Right lobe of liver (tissue), 6 donors: ENCODE measurements at regions not wholly inside any gene's neighbourhood (a gene's known extent, or its start where the extent isn't known, plus 50 kb on each side); places are given as distances from the start of the nearest gene placed in this dataset.

Experiments
- ATAC-seq, 4 donors: fragments of 200-7000 bp; cut with Tn5 transposase; one replicate each; pipeline ENCODE4 v1.9.1; 2020; ENCODE audit warnings: mild to moderate bottlenecking in 4 of 4, moderate library complexity in 4 of 4
- DNase-seq, 3 donors: peaks; one replicate each; pipeline ENCODE4 v3.0.0-alpha.2; 2020
- H3K27ac ChIP-seq, 3 donors: fragments of 200-600 bp; one replicate each; pipeline ENCODE4 v1.8.0; 2022
- H3K27me3 ChIP-seq, 2 donors: fragments of 200-600 bp; one replicate each; pipeline ENCODE4 v1.8.0; 2022
- H3K36me3 ChIP-seq, 4 donors: fragments of 200-600 bp; sonication (generic) in 1 of 4; one replicate each; pipeline versions ENCODE4 v1.5.1 to v1.8.0; 2017 to 2022; ENCODE audit warnings: control low read depth in 1 of 4
- H3K4me1 ChIP-seq, 4 donors: fragments of 200-600 bp; sonication (generic) in 1 of 4; one replicate each; pipeline versions ENCODE4 v1.5.1 to v1.8.0; 2017 to 2022; ENCODE audit warnings: control low read depth in 1 of 4
- H3K4me3 ChIP-seq, 3 donors: fragments of 200-600 bp; one replicate each; pipeline ENCODE4 v1.8.0; 2022
- H3K9me3 ChIP-seq, 4 donors: fragments of 200-600 bp; sonication (generic) in 1 of 4; one replicate each; pipeline versions ENCODE4 v1.5.1 to v1.8.0; 2017 to 2022; ENCODE audit warnings: control low read depth in 1 of 4
- CTCF ChIP-seq, 4 donors: fragments of 200-600 bp in 3 of 4; fragments of 450-650 bp in 1 of 4; IDR thresholded peaks; one replicate each; pipeline versions ENCODE4 v1.5.1 to v1.8.0; 2016 to 2022; ENCODE audit warnings: antibody characterized with exemption in 4 of 4, mild to moderate bottlenecking in 2 of 4
- POLR2A ChIP-seq: fragments of 450-650 bp; IDR thresholded peaks from one replicate; pipeline ENCODE4 v1.6.1; 2017; ENCODE audit warnings: antibody characterized with exemption, mild to moderate bottlenecking
- WGBS: methylation state at CpG from one replicate; pipeline ENCODE4 v1.1.6; 2018; ENCODE audit warnings: low coverage, low lambda C conversion rate; ENCODE audit not compliant: insufficient coverage; ENCODE audit errors: missing lambda C conversion rate; 5-methylcytosine and 5-hydroxymethylcytosine counted together
- intact Hi-C, 2 donors: fragments of 100-400 bp; cut with DNase I; formaldehyde crosslinking; loops; one replicate each; pipeline versions ENCODE4 v1.11.2 to v1.14.1; 2022
- donor health status: DM: no; HTN: yes; CAD: no.
- donor health status: DM: no; HTN: no; CAD: no.
- donor health status: DM: no; HTN: no; CAD: no.
- donor health status: DM: no; HTN: yes; CAD: no.
- donor health status: DM: no; HTN: yes; CAD: no.

- intact Hi-C loops, result no loop called here
- TF ChIP-seq CTCF (IDR thresholded peaks at IDR 0.05) (no peak), POLR2A (no peak)
- WGBS, result 54% methylated on average over 3 of the region's 3 CpGs
- H3K36me3 ChIP-seq, result no peaks in the 10 kb centered on the region
- no peaks in the 10 kb centered on the region for H3K4me1 ChIP-seq
- no peaks in the 10 kb centered on the region for H3K27me3 ChIP-seq
- no peak for DNase-seq
- H3K4me3 ChIP-seq, result no peak overlapping the region
- no peak overlapping the region for H3K27ac ChIP-seq
- ATAC-seq, result no peak
- H3K9me3 ChIP-seq, result no peaks in the 10 kb centered on the region
Observed at GRCh38 chr20:19141998-19142397, 70.4 kb upstream of the SLC24A3 start.

GRCh38 chr20:19143890-19144289 lies 68.6 kb upstream of the SLC24A3 start:
- no peaks in the 10 kb centered on the region for H3K9me3 ChIP-seq
- H3K27me3 ChIP-seq, result no peaks in the 10 kb centered on the region
- H3K36me3 ChIP-seq, result no peaks in the 10 kb centered on the region
- no peak overlapping the region for H3K4me3 ChIP-seq
- H3K27ac ChIP-seq, result no peak overlapping the region
- TF ChIP-seq POLR2A (no peak), CTCF (IDR thresholded peaks at IDR 0.05) (no peak)
- ATAC-seq (no peak), DNase-seq (no peak)
- intact Hi-C loops, result no loop called here
- H3K4me1 ChIP-seq, result no peaks in the 10 kb centered on the region
- 84% methylated on average over 2 of the region's 2 CpGs for WGBS

GRCh38 chr20:19161336-19161735 lies 51.1 kb upstream of the SLC24A3 start:
- no peaks in the 10 kb centered on the region for H3K27me3 ChIP-seq
- WGBS, result 92% methylated on average over 1 of the region's 1 CpG
- TF ChIP-seq POLR2A (no peak), CTCF (IDR thresholded peaks at IDR 0.05) (no peak)
- H3K4me1 ChIP-seq, result no peaks in the 10 kb centered on the region
- no peak overlapping the region for H3K27ac ChIP-seq
- intact Hi-C loops, result no loop called here
- no peak overlapping the region for H3K4me3 ChIP-seq
- DNase-seq, result no peak
- H3K9me3 ChIP-seq, result no peaks in the 10 kb centered on the region
- no peaks in the 10 kb centered on the region for H3K36me3 ChIP-seq
- ATAC-seq, result no peak
